Glutamatergic neuron (in vitro differentiated cells): ENCODE measurements at regions not wholly inside any gene's neighbourhood (a gene's known extent, or its start where the extent isn't known, plus 50 kb on each side); places are given as distances from the start of the nearest gene placed in this dataset.

Source experiments
- DNase-seq: peaks from one replicate; pipeline ENCODE4 v3.0.0; 2022
- H3K27ac Mint-ChIP-seq: one replicate; pipeline ENCODE4 v1.8.0; 2020; ENCODE audit warnings: mild to moderate bottlenecking, mixed read lengths, inconsistent platforms; ENCODE audit not compliant: unreplicated experiment
- H3K27me3 Mint-ChIP-seq: one replicate; pipeline ENCODE4 v1.8.0; 2020; ENCODE audit warnings: mild to moderate bottlenecking, moderate library complexity, mixed read lengths, inconsistent platforms; ENCODE audit not compliant: unreplicated experiment
- H3K36me3 Mint-ChIP-seq: one replicate; pipeline ENCODE4 v1.8.0; 2020; ENCODE audit warnings: mild to moderate bottlenecking, mixed read lengths, inconsistent platforms; ENCODE audit not compliant: unreplicated experiment
- H3K4me1 Mint-ChIP-seq: one replicate; pipeline ENCODE4 v1.8.0; 2020; ENCODE audit warnings: mild to moderate bottlenecking, low read depth, mixed read lengths, inconsistent platforms; ENCODE audit not compliant: unreplicated experiment
- H3K4me3 Mint-ChIP-seq: one replicate; pipeline ENCODE4 v1.8.0; 2020; ENCODE audit warnings: mild to moderate bottlenecking, mixed read lengths, inconsistent platforms; ENCODE audit not compliant: unreplicated experiment
- H3K9me3 Mint-ChIP-seq: one replicate; pipeline ENCODE4 v1.8.0; 2020; ENCODE audit warnings: mild to moderate bottlenecking, moderate library complexity, mixed read lengths, inconsistent platforms; ENCODE audit not compliant: unreplicated experiment
- CTCF ChIP-seq: fragments of 200-600 bp; sonication (generic); IDR thresholded peaks from one replicate; pipeline ENCODE4 v1.5.0; 2021; ENCODE audit not compliant: partially characterized antibody, unreplicated experiment

DNA sequence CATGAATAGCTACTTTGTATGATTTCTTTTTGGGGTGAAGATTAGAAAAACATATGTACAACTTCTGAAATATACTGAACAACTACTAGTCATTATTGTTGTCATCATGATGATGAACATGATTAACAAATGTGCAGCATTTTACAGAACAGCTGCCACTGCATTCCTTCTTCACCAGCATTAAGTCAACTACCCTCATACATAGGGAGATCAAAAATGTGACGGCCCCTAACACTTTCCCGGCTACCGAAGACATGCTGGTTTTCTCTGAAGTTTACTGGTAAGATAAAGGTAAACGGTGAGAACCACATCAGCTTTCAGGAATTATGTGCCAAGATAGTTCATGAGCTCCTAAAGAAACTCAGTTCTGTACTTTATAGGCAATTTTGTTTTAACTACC, 121.0 kb upstream of the LRATD1 start:
- TF ChIP-seq CTCF = no peak
- Mint-ChIP-seq H3K4me1 (no peaks in the 10 kb centered on the region), H3K9me3 (no peaks in the 10 kb centered on the region), H3K36me3 (peaks cover 4% of the 10 kb centered on the region), H3K27ac (no peak overlapping the region), H3K4me3 (no peak overlapping the region), H3K27me3 (no peaks in the 10 kb centered on the region)
- no peak for DNase-seq

GRCh38 chr2:14513903-14514302, 118.6 kb upstream of the LRATD1 start:
- TF ChIP-seq CTCF = no peak
- no peak overlapping the region for H3K4me3 Mint-ChIP-seq
- H3K9me3 Mint-ChIP-seq = no peaks in the 10 kb centered on the region
- no peak overlapping the region for H3K27ac Mint-ChIP-seq
- H3K4me1 Mint-ChIP-seq = no peaks in the 10 kb centered on the region
- no peak for DNase-seq
- peaks cover 4% of the 10 kb centered on the region for H3K36me3 Mint-ChIP-seq
- no peaks in the 10 kb centered on the region for H3K27me3 Mint-ChIP-seq

- Mint-ChIP-seq H3K4me3 (no peak overlapping the region), H3K4me1 (no peaks in the 10 kb centered on the region), H3K27me3 (peaks cover 2% of the 10 kb centered on the region), H3K36me3 (no peaks in the 10 kb centered on the region), H3K27ac (no peak overlapping the region), H3K9me3 (no peaks in the 10 kb centered on the region)
- no peak for DNase-seq
- TF ChIP-seq CTCF = no peak
Measured at GRCh38 chr2:14516844-14517243, 115.7 kb upstream of the LRATD1 start.

GRCh38 chr2:14517731-14518130, 114.8 kb upstream of the LRATD1 start:
- peaks cover 2% of the 10 kb centered on the region for H3K27me3 Mint-ChIP-seq
- no peak for TF ChIP-seq CTCF
- no peaks in the 10 kb centered on the region for H3K36me3 Mint-ChIP-seq
- no peaks in the 10 kb centered on the region for H3K4me1 Mint-ChIP-seq
- no peak overlapping the region for H3K4me3 Mint-ChIP-seq
- no peak overlapping the region for H3K27ac Mint-ChIP-seq
- DNase-seq = no peak
- no peaks in the 10 kb centered on the region for H3K9me3 Mint-ChIP-seq

DNA sequence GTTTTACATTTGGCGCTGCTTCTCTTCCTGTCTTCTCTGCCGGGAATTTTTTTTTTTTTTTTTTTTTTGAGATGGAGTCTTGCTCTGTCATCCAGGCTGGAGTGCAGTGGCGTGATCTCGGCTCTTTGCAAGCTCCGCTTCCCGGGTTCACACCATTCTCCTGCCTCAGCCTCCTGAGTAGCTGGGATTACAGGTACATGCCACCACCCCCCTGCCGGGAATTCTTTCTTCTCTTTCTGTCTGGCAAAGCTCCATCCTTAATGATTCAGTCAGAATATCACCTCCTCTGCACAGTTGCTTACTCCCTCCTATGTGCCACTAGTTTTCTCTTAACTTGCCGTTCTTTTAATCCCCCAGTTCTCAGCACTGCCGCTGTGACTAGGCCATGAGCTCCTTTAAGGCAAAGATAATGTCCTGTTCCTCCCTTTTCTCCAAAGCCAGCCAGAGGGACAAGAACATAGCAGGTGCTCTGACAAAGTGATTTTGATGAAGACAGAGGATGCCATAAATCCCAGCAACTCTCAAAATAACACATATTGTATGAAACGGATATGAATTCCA, 112.1 kb upstream of the LRATD1 start:
- TF ChIP-seq CTCF = no peak
- H3K36me3 Mint-ChIP-seq = no peaks in the 10 kb centered on the region
- no peaks in the 10 kb centered on the region for H3K4me1 Mint-ChIP-seq
- H3K27ac Mint-ChIP-seq = no peak overlapping the region
- peaks cover 2% of the 10 kb centered on the region for H3K27me3 Mint-ChIP-seq
- no peak for DNase-seq
- no peak overlapping the region for H3K4me3 Mint-ChIP-seq
- no peaks in the 10 kb centered on the region for H3K9me3 Mint-ChIP-seq
